ENCODE measurements at regions not wholly inside any gene's neighbourhood (a gene's known extent, or its start where the extent isn't known, plus 50 kb on each side); places are given as distances from the start of the nearest gene placed in this dataset.

DNA sequence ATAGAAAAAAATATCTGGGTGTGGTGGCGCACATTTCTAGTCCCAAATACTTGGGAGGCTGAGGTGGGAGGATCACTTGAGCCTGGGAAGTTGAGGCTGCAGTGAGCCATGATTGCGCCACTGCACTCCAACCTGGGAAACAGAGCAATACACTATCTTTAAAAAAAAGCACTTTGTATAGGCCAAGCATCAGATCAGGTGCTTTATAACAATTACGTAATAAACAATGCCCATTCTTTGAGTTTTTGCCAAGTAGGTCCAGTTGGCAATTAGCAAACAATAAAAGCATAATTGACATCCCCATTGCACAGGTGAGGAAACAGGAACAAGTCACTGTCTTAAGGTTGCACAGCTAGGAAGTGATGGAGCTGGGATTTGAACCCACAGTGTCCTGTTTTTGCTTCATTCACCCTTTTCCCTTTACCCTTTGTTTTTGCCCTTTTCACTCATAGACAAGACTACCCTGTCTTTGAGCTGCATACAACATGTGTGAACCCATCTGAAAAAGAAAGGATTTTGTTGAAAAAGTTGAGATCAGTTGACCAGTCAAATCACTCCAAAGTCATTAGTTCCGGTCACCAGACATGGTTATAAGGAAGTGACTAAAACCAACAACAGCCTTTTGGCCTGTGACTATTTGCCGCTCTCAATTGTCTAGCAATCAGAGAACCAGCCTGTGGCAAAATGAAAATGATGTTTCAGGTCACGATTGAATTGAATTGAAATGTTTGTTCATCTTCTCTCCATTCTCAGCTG is 303.6 kb downstream of the TFAP2C start:
- DNase-seq: no peak

DNA sequence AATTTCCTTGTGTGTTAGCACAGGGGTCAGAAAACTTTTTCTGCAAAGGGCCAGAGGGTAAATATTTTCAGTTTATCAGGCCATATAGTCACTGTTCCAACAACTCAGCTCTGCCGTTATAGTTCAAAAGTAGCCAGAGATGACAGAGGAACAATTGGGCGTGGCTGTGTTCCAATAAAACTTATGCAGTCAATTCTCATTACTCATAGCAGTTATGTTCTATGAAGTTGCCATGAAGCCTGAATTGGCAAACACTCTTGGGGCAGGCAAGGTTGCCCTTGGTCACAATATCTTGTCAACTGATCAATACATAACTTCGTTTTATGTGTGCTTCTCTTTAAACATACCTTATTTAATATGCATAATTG is 304.2 kb downstream of the TFAP2C start:
- DNase-seq: no peak

DNA sequence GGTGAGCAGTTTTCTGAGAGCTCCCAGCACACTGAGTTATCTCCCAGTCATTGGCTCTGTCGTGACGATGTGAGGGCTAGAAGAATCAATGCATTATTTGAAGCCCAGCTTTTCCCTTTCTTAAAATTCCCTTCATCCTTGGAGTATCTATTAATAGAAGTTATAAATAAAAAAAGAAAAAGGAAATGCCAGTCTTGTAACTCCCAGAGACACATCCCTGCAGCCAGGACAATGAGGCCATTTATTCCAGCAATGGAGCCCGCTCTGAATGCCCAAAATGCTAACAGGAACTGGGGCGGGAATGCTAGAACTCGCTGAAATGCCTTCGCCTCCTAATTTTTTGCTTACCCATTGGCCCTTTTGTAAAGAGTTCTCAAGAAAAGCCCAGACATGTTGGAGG is 305.8 kb downstream of the TFAP2C start:
- DNase-seq: no peak

DNA sequence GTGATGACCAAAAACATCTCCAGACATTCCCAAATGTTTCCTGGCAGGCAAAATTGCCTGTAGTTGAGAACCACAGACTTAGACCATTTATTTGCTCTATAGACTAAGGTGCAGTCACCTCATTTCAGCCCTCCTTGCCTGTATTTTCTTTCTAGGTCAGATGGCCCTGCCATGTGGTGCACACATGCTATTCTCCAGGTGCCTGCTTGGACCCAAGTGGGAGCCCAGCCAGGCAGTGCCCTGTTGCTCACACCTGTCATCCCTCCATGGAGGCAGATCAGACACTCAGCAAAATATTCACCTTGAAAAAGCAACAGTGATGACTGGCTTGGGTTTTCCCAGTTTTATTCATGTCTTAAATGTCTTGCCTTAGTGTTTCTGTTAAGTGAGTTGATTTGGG is 311.4 kb downstream of the TFAP2C start:
- DNase-seq: no peak

DNA sequence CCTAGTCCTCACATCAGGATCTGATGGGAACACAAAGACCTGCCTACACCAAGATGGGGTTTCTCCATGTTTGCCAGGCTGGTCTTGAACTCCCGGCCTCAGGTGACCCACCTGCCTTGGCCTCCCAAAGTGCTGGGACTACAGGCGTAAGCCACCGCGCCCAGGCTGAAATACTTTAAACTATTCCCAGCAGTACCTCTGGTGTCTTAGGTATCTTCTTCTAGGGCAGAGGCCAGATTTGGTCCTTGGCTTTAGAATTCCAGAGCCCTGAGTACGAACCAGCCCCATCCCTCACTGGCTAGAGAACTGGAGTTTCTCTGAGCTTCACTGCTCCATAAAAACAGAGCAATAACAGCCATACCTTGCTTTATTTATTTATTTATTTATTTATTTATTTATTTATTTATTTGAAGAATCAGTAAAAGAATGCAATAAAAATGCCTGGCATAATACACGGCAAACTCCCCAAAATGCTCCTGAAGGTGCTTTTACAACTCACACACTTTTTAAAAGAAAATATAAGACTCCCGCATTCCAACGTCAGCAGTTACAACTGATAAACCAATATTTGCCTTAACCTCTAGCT is 312.1 kb downstream of the TFAP2C start:
- no peak for DNase-seq

DNA sequence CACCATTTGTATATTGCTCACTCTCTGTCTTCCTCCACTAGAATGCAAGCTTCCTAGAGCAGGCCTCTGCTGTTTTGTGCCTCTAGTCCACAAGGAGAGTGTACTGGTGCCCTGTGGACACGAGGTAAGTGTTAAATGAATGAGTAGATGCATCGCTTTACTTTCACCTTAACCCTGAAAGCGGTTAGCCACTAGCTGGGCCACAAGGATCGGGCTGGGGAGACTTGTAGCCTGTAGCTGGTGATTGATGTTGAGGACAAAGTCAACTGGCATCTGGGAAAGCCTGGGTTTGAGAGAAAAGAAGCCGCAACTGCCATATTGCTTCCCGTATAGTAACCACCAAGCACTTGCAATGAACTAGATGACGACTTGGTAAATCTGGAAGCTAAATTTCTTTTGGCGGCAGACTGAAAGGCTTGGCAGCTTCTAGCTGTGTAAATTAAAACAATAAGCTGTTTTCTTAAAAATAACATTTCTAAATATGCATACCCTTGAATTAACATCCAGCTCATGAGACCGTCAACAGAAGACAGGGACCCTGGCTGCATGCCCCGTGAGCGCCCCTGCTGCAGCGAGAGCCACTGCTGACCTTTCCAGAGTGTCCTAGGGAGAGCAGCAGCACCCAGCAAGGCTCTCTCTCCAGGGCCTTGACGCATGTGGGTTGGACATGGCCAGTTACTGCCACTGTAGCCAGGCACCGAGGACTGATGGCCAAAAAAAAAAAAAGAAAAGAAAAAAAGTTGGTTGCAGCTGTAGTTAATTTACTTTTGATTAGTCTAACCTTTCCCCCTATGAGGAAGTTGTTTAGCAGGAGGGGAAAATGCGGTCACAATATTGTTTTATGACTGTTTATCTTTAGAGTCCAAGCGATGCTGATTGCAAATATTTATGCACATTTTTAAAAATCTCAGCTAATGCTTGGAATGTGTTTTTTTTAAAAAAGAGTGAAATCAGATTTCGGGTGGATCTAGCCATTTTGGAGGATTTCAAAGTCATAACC is 315.1 kb downstream of the TFAP2C start:
- DNase-seq: no peak

DNA sequence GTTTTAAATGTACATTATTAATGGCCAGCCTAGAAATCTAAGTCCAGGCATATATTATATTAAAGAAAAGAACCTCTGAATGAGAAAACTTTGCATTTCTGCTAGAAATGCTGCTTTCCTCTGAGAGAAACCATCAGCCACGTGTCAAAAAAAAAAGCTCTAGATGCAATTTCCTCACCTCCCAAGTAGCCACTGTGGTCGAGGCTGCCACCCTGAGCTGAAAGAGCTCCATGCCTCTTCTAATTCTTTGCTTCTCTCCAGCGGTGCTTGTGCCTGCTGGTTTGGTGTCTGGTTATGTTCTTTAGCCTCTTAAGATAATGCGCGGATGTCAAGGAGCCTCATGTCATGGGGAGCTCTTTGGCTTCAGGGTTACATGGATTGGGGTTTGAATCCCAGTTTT is 316.0 kb downstream of the TFAP2C start:
- no peak for DNase-seq

DNA sequence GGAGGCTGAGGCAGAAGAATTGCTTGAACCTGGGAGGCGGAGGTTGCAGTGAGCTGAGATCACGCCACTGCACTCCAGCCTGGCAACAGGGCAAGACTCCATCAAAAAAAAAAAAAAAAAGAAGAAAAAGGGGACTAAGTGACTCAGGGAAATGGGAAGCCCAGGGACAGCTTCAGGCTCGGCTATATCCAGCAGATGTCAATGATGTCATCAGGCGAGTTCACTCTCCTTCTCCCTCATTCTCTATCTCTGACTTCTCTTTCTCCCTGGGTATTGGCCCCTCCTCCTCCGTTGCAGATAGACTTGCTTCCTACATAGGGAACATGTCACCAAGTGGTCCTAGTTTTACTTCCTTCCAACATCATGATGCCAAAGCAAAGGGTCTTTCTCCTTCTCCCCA is 316.8 kb downstream of the TFAP2C start:
- DNase-seq: no peak

DNA sequence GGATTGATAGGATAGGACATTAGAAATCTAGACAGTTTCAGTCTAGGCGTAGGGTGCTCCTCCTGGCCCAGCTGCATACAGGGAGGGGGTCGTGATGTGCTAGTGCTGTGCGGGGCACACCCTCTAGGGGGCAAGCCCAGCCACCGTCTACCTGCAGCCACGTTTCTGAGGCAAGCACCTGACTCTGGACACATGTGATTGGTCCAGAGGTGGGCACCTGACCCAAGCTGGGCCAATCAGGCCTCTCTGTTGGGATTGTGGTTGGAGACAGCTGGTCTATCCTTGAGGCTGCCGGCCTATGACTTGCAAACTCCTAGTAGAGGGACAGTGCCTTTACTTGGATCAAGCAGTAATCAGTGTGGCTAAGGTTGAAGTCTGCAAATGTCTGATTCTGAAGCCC is 317.1 kb downstream of the BMP7 start:
- DNase-seq: no peak

DNA sequence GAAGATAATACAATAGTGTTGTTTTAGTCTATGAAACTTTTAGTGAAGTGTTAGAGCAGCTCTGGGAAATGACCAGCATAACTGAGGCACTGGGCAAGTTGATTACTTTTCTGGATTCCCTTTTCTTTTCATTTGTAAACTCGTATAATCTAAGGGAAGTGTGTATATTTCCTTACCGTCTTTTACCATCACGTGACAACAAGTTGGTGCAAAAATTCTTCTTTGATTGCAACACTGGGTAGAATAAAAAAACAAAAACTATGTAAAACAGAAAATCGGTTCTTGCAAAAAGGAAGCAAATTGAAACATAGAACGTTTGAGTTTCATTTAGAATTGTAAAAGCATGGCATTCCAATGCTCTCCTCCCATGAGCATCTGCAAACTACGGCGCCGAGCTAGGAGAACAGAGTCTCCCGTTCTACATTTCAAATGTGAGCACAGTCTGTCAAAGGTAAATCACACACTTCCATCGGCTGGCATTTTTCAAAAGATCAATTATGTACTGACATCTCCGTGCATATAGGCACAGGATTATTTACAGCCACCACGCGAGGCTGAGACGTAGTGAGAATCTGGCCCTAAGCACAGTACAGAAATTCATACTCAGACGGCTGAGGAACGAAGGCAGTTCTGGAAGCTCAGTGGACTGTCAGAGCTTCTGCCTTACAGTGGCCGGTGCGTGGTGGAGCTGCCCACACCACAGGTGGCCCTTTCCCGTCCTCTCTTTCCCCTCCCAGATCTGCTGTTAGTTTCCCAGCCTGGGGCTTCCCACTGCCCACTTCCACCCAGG is 314.0 kb downstream of the BMP7 start:
- no peak for DNase-seq

DNA sequence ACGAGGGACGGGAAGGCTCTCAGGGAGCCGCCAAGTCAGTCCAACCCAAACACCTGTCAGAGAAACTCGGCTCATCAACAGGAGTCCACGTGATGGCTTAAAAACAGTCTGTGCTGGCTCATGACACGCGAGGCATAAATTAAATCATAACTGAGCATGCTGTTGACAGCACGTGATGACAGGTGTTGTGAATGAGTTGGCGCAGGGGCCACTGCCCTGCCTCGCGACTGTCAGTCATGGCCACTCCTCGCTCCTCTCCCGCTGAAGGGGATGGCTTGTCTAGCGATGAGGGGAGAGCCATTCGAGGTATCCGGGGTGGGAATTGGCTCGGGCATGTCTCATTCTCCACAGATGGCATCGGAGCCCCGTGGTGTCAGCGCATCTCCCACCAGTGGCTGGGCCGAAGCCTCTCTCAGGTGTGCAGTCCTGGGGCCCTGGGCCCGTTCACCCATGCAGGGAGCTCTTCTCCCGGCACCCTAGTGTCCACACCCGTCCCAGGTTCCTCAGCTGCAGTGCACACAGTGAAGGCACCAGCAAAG is 313.3 kb downstream of the BMP7 start:
- no peak for DNase-seq

DNA sequence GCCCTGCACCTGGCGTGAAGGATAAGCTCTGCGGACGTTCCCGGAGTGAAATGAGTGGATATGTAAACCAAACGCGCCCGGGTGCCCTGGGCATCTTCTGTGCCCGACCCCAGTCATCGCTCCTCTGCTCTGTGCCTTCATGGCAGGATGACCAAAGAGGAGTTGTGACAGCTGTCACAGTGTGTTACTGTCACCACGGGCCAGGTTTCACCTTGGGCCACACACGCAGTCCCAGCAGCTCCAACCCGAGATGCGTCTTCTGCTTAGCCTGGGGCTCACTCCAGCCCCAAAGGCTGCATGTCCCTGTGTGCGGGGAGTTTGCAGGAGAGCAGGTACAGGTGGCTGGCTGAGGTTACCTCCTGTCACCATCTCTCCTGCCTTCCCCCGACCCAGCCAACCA is 311.6 kb downstream of the BMP7 start:
- DNase-seq: no peak

DNA sequence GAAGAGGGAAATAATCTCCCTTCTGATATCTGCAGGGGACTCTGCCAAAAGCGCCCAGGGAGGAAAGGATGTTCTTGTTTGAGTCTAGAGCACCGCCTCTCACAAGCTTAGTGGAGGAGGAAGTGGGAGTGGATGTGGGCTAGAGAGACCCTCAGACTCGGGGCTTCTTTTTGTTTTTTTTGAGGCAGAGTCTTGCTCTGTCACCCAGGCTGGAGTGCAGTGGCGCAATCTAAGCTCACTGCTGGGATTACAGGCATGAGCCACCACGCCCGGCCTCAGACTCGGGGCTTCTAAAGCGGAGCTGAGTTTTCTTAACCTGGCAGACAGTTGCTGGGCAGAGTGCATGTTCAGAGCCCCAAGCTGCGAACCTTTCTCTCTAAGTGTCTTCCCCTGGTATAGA is 310.8 kb downstream of the BMP7 start:
- no peak for DNase-seq

DNA sequence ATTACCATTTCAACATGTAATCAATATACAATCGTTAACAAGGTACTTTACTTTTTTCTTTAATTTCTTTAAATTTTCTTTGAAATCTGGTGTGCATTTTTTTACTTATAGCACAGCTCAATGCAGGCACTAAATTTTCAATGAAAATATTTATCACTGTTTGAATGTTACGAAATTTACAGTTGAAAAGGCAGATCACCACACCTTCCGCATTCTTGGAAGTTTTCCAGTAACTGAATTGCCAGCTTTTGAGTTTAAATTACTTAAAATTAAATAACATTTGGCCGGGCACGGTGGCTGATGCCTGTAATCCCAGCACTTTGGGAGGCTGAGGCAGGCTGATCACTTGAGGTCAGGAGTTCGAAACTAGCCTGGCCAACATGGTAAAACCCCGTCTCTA is 309.9 kb downstream of the BMP7 start:
- no peak for DNase-seq

DNA sequence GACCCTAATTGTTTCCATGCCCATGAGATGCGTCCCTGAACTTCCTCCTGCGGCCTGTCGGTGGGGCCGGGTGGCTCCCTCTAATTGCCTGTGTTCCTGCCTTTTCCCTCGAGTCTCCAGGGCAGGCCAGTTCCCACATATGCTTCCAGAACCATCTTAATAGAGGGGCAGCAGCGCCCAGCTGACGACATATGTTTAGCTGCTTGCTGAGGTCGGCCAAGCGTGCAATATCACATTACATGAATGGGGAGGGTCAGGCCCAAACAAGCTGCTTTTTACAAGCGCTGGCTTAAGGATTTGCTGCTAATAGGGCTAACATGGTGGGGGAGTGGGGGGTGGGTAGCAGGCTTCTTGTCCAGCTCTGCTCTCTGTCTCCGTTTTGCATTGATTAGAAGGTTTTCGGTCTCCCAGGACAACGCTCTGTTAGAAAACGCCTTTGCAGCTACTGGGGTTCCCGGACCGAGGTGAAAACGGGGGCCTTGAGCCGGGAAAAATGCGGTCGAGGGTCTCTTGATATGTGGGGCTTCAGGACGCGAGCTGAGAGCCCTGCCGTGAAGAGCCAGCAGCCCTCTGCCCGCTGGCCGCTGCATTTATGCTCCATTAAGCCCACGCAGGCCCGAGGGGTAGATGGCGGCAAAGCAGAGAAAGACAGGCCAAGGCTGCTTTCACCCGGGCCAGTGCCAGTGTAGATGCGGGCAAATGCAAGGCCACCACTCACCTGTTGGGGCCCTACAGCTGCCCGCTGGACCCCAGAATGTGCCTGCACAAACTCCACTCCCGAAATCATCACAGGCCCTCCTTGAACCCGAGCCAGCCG is 308.5 kb downstream of the BMP7 start:
- no peak for DNase-seq

DNA sequence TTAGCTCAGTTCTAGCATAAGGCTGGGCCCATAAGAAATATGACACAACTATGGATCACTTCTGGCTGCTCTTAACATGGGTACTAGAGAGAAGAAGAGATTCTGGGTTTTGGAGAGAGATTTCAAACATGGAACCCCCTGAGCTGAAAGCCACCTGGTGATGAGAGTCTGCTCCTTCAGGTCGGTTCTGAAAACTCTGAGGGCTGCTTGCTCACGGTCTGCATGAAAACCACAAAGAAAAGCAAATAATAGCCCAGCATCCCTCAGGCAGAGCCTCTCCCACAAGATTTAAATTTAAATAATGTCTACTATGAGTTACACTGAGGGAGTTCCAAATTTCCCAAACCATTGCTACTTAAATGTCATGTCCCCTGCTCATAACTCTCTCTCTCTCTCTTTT is 301.5 kb downstream of the BMP7 start:
- no peak for DNase-seq

DNA sequence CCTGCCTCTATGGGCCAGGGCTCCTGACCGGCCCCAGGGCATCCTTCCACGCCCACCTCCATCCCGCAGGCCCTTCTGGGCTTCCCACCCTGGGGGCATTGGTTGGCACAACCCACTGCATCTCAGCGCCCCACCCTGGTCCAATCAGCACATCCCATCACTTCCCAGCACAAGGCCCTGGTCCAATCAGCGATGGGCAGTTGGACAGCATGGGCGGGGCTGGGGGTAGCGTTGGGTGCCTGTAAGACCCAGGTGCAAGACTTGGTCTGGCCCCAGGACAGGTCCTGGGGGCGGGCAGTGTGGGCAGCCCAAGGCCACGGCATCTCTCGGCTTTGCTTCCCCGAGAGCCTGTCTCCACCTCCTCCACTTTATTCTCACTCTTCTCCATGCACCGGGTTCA is 298.5 kb downstream of the BMP7 start:
- no peak for DNase-seq

DNA sequence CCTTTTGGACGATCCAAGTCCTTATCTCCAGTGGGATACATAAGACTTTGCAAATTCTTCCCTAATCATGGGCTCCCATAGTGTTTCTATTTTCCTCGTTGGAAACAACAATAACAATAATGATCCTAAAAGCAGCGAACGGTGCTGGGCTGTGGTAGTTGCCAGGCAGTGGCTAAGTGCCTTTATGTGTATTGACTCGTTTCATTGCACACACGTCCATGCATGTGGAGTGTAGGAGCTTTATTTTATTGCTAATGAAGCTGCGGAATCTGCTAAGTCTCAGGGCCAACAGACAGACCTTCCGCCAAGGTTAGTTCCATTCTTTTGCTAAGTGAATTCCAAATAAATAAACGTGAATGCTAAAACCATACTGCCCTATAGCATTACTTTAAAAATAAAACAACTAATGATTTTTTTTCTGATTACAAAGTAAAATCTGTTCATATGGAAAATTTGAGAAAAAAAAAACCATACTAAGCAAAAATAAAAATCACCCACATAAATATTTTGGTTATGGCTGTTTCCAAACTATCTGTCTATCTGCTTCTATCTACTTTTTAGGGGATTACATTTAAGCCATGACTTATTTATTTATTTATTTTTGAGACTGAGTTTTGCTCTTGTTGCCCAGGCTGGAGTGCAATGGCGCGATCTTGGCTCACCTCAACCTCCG is 297.9 kb downstream of the BMP7 start:
- DNase-seq: no peak

DNA sequence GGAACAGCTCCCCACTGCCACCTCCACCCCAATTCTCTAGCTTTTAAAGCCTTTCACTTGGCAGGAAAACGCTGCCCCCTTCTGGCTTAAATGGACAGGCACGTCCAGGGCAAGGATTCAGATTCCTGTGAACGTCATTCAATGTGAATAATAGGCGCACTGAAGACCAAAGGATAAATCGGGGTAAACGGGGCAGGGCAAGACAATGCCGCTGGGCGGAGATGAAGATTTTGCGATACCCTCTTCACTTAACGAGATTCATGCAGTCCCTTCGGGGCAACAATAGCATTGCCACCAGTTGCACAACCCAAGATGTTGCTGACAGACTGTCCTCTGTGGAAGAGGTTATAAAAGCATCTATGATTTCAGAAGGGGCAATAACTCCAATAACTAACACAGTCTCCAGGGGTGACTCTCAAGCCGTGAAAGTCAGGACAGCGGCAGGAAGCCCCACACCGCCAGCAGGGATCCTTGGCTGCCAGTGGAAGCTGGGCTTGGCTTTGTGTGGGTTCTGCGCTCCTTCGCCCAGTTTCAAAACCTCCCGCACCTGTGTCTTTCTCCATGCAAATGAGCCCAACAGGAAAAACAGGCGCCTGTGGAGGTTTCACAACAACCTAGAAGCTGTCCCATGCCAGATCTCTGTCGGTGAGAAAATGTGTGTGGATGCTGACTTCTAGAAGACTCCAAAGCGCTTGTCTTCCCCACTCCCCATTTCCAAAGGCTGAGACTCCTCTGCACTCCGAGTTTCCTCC is 291.8 kb downstream of the BMP7 start:
- DNase-seq: peak; percentile 34

DNA sequence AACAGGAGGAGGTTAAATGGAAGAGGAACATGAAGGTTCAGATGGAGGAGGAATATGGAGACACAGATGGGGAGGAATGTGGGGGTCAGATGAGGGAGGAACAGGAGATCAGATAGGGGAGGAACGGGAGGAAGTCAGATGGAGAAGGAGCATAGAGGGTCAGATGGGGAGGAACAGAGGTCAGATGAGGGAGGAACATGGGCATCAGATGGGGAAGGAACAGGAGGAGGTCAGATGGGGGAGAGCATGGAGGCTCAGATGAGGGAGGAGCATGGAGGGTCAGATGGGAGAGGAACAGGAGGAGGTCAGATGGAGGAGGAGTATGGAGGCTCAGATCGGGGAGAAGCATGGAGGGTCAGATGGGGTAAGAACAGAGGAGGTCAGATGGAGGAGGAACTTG is 290.6 kb downstream of the BMP7 start:
- DNase-seq: no peak

DNA sequence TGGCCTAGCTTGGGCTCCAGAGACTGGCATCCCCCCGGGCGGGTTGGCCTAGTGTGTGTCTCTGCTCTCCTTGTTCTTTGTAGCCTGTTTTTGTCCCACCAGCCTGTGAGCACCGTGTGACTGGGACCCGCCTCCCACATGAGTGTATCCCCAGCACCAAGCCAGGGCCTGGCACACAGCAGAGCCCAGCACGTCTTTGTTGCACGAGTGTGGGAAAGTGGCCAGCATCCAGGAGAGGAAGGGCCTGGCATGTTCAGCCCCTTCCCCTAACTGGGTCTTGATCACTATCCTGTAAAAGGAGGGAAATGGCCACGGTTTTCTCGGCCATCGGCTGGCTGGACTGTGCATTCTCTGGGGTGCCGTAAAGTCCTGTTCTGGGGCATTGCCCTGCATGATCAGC is 290.1 kb downstream of the BMP7 start:
- DNase-seq: no peak
